ENCODE measurements at regions not wholly inside any gene's neighbourhood (a gene's known extent, or its start where the extent isn't known, plus 50 kb on each side); places are given as distances from the start of the nearest gene placed in this dataset.

- in situ Hi-C loops (cut with MboI) = no loop called here
- no peak overlapping the region for H3K27ac ChIP-seq
- DNase-seq = peak; percentile 42
These were observed 115.9 kb downstream of the OMA1 start for GRCh38 chr1:58430421-58431275.

DNA sequence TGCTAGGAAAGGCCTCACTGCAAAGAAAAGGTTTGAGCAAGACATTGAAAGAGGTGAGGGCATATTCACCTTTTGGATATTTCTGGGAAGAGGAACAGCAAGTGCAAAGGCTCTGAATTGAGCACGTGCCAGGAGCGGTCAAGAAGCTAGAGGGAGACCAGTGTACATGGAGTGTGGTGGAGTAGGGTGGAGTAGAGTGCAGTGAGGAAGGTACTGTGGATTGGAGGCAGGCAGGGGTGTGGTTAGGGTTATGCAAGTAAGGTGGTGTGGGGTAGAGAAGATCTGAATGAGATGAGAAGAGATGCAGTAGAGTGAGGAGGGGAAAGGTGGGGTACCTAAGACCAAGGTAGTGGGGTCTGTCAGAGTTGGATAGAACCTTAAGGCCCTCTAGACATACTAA lies 119.6 kb downstream of the OMA1 start:
- no peak overlapping the region for H2AFZ ChIP-seq
- H3F3A ChIP-seq (ENCODE audit: insufficient read depth) = 0 out of 2 replicates have a peak, but pooled peaks cover 5% of the 10 kb centered on the region
- in situ Hi-C loops (cut with MboI) = no loop called here
- no peak for DNase-seq
- H3K4me2 ChIP-seq (ENCODE audit: unreplicated experiment) = no peak overlapping the region
- 89 to 93% methylated on average over 2 of the region's 2 CpGs for WGBS, 2 experiments (ENCODE audit: low coverage in 1 of 2, low lambda C conversion rate in 2 of 2, missing lambda C conversion rate in 2 of 2)
- no peak overlapping the region for H3K4me3 ChIP-seq
- H3K9me3 ChIP-seq (ENCODE audit: low read depth) = no peaks in the 10 kb centered on the region
- H3K36me3 ChIP-seq (ENCODE audit: low read depth) = no peaks in the 10 kb centered on the region
- H3K79me2 ChIP-seq (ENCODE audit: insufficient read depth) = no peaks in the 10 kb centered on the region
- H3K27ac ChIP-seq = no peak overlapping the region
- TF ChIP-seq EZH2 (IDR thresholded peaks at IDR 0.05; ENCODE audit: insufficient read depth, poor library complexity, severe bottlenecking) (no peak), EZH2phosphoT487 (IDR thresholded peaks at IDR 0.05; ENCODE audit: insufficient read depth, low read depth) (no peak)
- no peaks in the 10 kb centered on the region for H3K9me2 ChIP-seq (ENCODE audit: insufficient read depth)
- no peak overlapping the region for H3K9ac ChIP-seq
- no peaks in the 10 kb centered on the region for H3K27me3 ChIP-seq (replicated peaks; ENCODE audit: insufficient read depth)
- peaks cover 13% of the 10 kb centered on the region for H3K4me1 ChIP-seq (ENCODE audit: insufficient read depth)
- no peaks in the 10 kb centered on the region for H4K20me1 ChIP-seq (ENCODE audit: insufficient read depth)

More at GRCh38 chr1:58430421-58431275, 115.9 kb downstream of the OMA1 start:
- Histone ChIP-seq H3K4me1 (ENCODE audit: insufficient read depth) (peaks cover 34% of the 10 kb centered on the region), H3K4me2 (ENCODE audit: unreplicated experiment) (no peak overlapping the region), H4K20me1 (ENCODE audit: insufficient read depth) (no peaks in the 10 kb centered on the region), H3K4me3 (no peak overlapping the region), H3K9ac (no peak overlapping the region), H3K9me3 (ENCODE audit: low read depth) (no peaks in the 10 kb centered on the region), H3K79me2 (ENCODE audit: insufficient read depth) (no peaks in the 10 kb centered on the region), H3K36me3 (ENCODE audit: low read depth) (no peaks in the 10 kb centered on the region), H3K9me2 (ENCODE audit: insufficient read depth) (no peaks in the 10 kb centered on the region), H2AFZ (no peak overlapping the region), H3K27me3 (replicated peaks; ENCODE audit: insufficient read depth) (no peaks in the 10 kb centered on the region), H3F3A (ENCODE audit: insufficient read depth) (peaks cover 26% of the 10 kb centered on the region)
- WGBS, 2 experiments (ENCODE audit: low coverage in 1 of 2, low lambda C conversion rate in 2 of 2, missing lambda C conversion rate in 2 of 2) = 74 to 76% methylated on average over 7 of the region's 7 CpGs
- no peak for TF ChIP-seq EZH2 (IDR thresholded peaks at IDR 0.05; ENCODE audit: insufficient read depth, poor library complexity, severe bottlenecking)
- no peak for TF ChIP-seq EZH2phosphoT487 (IDR thresholded peaks at IDR 0.05; ENCODE audit: insufficient read depth, low read depth)

DNA sequence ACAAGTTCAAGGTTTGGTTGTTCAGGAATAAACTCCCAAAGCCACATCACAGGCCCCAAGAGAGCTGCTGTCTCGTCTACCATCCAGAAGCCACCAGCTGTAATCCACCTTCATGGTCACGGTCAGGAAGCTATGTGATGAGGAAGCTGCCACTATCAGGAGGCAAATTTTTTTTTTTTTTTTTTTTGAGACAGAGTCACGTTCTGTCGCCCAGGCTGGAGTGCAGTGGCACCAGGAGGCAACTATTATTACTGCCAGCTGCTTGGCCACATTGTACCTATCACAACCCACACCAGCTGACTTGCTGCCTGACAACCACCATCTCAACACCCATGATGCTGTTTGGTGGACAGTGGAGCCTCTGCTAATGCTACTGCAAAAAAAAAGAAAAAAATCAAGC lies 124.1 kb downstream of the OMA1 start:
- H3F3A ChIP-seq (ENCODE audit: insufficient read depth) = no peaks in the 10 kb centered on the region
- in situ Hi-C loops (cut with MboI) = no loop called here
- no peak overlapping the region for H3K4me2 ChIP-seq (ENCODE audit: unreplicated experiment)
- WGBS, 2 experiments (ENCODE audit: low coverage in 1 of 2, low lambda C conversion rate in 2 of 2, missing lambda C conversion rate in 2 of 2) = 55 to 65% methylated on average over 4 of the region's 4 CpGs
- no peaks in the 10 kb centered on the region for H3K9me2 ChIP-seq (ENCODE audit: insufficient read depth)
- H3K4me1 ChIP-seq (ENCODE audit: insufficient read depth) = peaks cover 8% of the 10 kb centered on the region
- H2AFZ ChIP-seq = no peak overlapping the region
- no peak for TF ChIP-seq EZH2phosphoT487 (IDR thresholded peaks at IDR 0.05; ENCODE audit: insufficient read depth, low read depth)
- no peak for TF ChIP-seq EZH2 (IDR thresholded peaks at IDR 0.05; ENCODE audit: insufficient read depth, poor library complexity, severe bottlenecking)
- no peak overlapping the region for H3K27ac ChIP-seq
- no peak for DNase-seq
- no peaks in the 10 kb centered on the region for H3K79me2 ChIP-seq (ENCODE audit: insufficient read depth)
- no peak overlapping the region for H3K4me3 ChIP-seq
- no peaks in the 10 kb centered on the region for H3K27me3 ChIP-seq (replicated peaks; ENCODE audit: insufficient read depth)
- H3K9ac ChIP-seq = no peak overlapping the region
- no peaks in the 10 kb centered on the region for H4K20me1 ChIP-seq (ENCODE audit: insufficient read depth)
- H3K36me3 ChIP-seq (ENCODE audit: low read depth) = no peaks in the 10 kb centered on the region
- H3K9me3 ChIP-seq (ENCODE audit: low read depth) = no peaks in the 10 kb centered on the region

DNA sequence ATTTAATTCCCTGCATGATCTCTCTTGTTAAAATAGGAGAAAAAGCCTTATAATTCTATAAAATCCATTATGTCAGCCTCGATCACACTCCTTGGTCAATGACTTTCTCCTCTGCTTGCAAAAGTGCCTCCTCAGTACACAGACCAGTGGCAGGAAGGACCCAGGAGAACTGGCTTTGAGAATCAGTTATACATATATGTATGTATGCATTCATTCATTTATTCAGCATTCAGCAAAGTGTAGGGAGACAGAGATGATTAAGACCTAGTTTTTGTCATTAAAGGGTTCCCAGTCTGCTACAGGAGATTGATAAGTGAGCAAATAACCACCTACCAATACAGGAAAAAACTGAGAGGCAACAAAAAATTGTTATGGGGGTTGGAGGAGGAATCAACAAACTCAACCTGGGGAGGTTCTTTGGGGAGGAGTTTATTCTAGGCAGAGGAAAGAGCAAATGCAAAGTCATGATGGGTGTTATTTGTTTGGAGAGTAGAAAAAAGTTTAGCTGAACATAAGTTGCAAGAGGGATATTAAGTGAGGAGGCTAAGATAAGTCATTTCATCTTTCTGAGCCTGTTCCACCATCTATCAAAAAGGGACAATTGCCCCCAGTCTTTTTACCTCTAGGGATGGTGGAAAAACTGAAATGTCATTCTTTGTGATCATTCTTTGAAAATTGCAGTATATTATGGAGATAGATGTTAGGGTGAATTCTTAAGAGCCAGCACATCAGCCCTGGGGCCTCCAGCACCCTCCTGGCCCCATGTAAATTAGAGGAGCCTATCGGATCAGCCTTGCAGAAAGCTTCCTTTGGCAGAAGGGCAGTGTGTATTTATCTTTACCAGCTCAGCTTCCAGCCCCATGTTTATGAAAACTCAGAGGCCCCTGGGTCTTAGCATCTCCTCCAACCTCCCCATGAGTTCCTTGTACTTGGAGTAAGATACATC lies 128.0 kb downstream of the OMA1 start:
- H3K4me2 ChIP-seq (ENCODE audit: unreplicated experiment) = no peak overlapping the region
- no peak overlapping the region for H3K27ac ChIP-seq
- H4K20me1 ChIP-seq (ENCODE audit: insufficient read depth) = no peaks in the 10 kb centered on the region
- no peaks in the 10 kb centered on the region for H3K79me2 ChIP-seq (ENCODE audit: insufficient read depth)
- in situ Hi-C loops (cut with MboI) = no loop called here
- H3K27me3 ChIP-seq (replicated peaks; ENCODE audit: insufficient read depth) = no peaks in the 10 kb centered on the region
- no peaks in the 10 kb centered on the region for H3K36me3 ChIP-seq (ENCODE audit: low read depth)
- H3F3A ChIP-seq (ENCODE audit: insufficient read depth) = no peaks in the 10 kb centered on the region
- H3K4me3 ChIP-seq = no peak overlapping the region
- 45 to 49% methylated on average over 2 of the region's 2 CpGs for WGBS, 2 experiments (ENCODE audit: low coverage in 1 of 2, low lambda C conversion rate in 2 of 2, missing lambda C conversion rate in 2 of 2)
- H3K9me3 ChIP-seq (ENCODE audit: low read depth) = no peaks in the 10 kb centered on the region
- DNase-seq = no peak
- H3K4me1 ChIP-seq (ENCODE audit: insufficient read depth) = peaks cover 8% of the 10 kb centered on the region
- no peak overlapping the region for H3K9ac ChIP-seq
- H2AFZ ChIP-seq = no peak overlapping the region
- no peaks in the 10 kb centered on the region for H3K9me2 ChIP-seq (ENCODE audit: insufficient read depth)
- TF ChIP-seq EZH2 (IDR thresholded peaks at IDR 0.05; ENCODE audit: insufficient read depth, poor library complexity, severe bottlenecking) (no peak), EZH2phosphoT487 (IDR thresholded peaks at IDR 0.05; ENCODE audit: insufficient read depth, low read depth) (no peak)
